GM19467 (cell line): ENCODE measurements at regions not wholly inside any gene's neighbourhood (a gene's known extent, or its start where the extent isn't known, plus 50 kb on each side); places are given as distances from the start of the nearest gene placed in this dataset.
"Not testable (repeated sequence)": the region's sequence is repeated elsewhere in the genome, so short reads cannot be mapped to it uniquely, and the experiment has no call there.

Source experiments
- ATAC-seq: cut with Tn5 transposase; IDR thresholded peaks from one replicate; pipeline ENCODE4 v1.9.1; 2021; ENCODE audit warnings: mild to moderate bottlenecking, moderate library complexity; ENCODE audit not compliant: unreplicated experiment

GRCh38 chr6:97449444-97449966 is 166.5 kb upstream of the MMS22L start:
- ATAC-seq: no peak

GRCh38 chr6:97450087-97450486 is 167.1 kb upstream of the MMS22L start:
- no peak for ATAC-seq

GRCh38 chr6:97456070-97456469 is 173.1 kb upstream of the MMS22L start:
- ATAC-seq: no peak

- ATAC-seq: no peak
Observed at GRCh38 chr6:97459535-97459934, 176.5 kb upstream of the MMS22L start.

- ATAC-seq: no peak
Observed at GRCh38 chr6:97459986-97460385, 177.0 kb upstream of the MMS22L start.

GRCh38 chr6:97460394-97461080 is 177.5 kb upstream of the MMS22L start:
- ATAC-seq: no peak

- no peak for ATAC-seq
Observed at GRCh38 chr6:97461218-97461617, 178.2 kb upstream of the MMS22L start.

- ATAC-seq: no peak
Observed at GRCh38 chr6:97462031-97462430, 179.0 kb upstream of the MMS22L start.

- ATAC-seq: no peak
Observed at GRCh38 chr6:97462938-97463598, 180.1 kb upstream of the MMS22L start.

GRCh38 chr6:97465877-97466561 is 183.0 kb upstream of the MMS22L start:
- no peak for ATAC-seq

- no peak for ATAC-seq
Observed at GRCh38 chr6:97468981-97469380, 186.0 kb upstream of the MMS22L start.

GRCh38 chr6:97469451-97469850 is 186.4 kb upstream of the MMS22L start:
- no peak for ATAC-seq

GRCh38 chr6:97470322-97470721 is 187.3 kb upstream of the MMS22L start:
- ATAC-seq: no peak

- no peak for ATAC-seq
Observed at GRCh38 chr6:97473979-97474378, 191.0 kb upstream of the MMS22L start.

GRCh38 chr6:97497713-97498331 is 214.8 kb upstream of the MMS22L start:
- peak; percentile 98 for ATAC-seq

GRCh38 chr6:97501853-97502252 is 218.8 kb upstream of the MMS22L start:
- ATAC-seq: no peak

- ATAC-seq: no peak
Observed at GRCh38 chr6:97508646-97509045, 225.6 kb upstream of the MMS22L start.

- not testable (repeated sequence) for ATAC-seq
Observed at GRCh38 chr6:97513260-97513659, 230.2 kb upstream of the MMS22L start.

GRCh38 chr6:97524811-97525210 is 241.8 kb upstream of the MMS22L start:
- ATAC-seq: no peak

GRCh38 chr6:97535800-97536199 is 252.8 kb upstream of the MMS22L start:
- no peak for ATAC-seq

- ATAC-seq: no peak
Observed at GRCh38 chr6:97548354-97548753, 265.3 kb upstream of the MMS22L start.
